Endodermal cell (in vitro differentiated cells): ENCODE measurements at regions not wholly inside any gene's neighbourhood (a gene's known extent, or its start where the extent isn't known, plus 50 kb on each side); places are given as distances from the start of the nearest gene placed in this dataset.

Source experiments
- DNase-seq: peaks from one replicate; pipeline ENCODE4 v3.0.0-alpha.2; 2017
- H3K27ac ChIP-seq: 2 replicates; pipeline ENCODE4 v1.5.1; 2013; ENCODE audit warnings: mild to moderate bottlenecking, low read depth, low read length, moderate library complexity
- H3K27me3 ChIP-seq: 2 replicates; pipeline ENCODE4 v1.6.1; 2013; ENCODE audit warnings: mild to moderate bottlenecking, low read length, moderate library complexity; ENCODE audit not compliant: insufficient read depth, control insufficient read depth, poor library complexity, severe bottlenecking
- H3K36me3 ChIP-seq: 2 replicates; pipeline ENCODE4 v1.7.0; 2013; ENCODE audit warnings: mild to moderate bottlenecking, low read length, moderate library complexity; ENCODE audit not compliant: control insufficient read depth, insufficient read depth
- H3K4me1 ChIP-seq: one replicate; pipeline ENCODE4 v1.7.0; 2013; ENCODE audit warnings: low read length; ENCODE audit not compliant: control insufficient read depth, insufficient read depth
- H3K4me3 ChIP-seq: 2 replicates; pipeline ENCODE4 v1.5.1; 2013; ENCODE audit warnings: mild to moderate bottlenecking, low read length, moderate library complexity
- H3K9ac ChIP-seq: 2 replicates; pipeline ENCODE4 v1.6.1; 2013; ENCODE audit warnings: mild to moderate bottlenecking, low read length, moderate library complexity; ENCODE audit not compliant: poor library complexity, severe bottlenecking; ENCODE audit errors: extremely low read depth
- H3K9me3 ChIP-seq: 2 replicates; pipeline ENCODE4 v1.6.1; 2013; ENCODE audit warnings: mild to moderate bottlenecking, low read length, moderate library complexity; ENCODE audit not compliant: control insufficient read depth
- H3K27ac Mint-ChIP-seq: 2 replicates; pipeline ENCODE4 v1.8.0; 2020; ENCODE audit warnings: mixed read lengths
- H3K27me3 Mint-ChIP-seq: 2 replicates; pipeline ENCODE4 v1.8.0; 2021; ENCODE audit warnings: mild to moderate bottlenecking, mixed read lengths; ENCODE audit not compliant: insufficient read depth
- H3K36me3 Mint-ChIP-seq: 2 replicates; pipeline ENCODE4 v1.8.0; 2020; ENCODE audit warnings: low read depth, mixed read lengths
- H3K4me1 Mint-ChIP-seq: 2 replicates; pipeline ENCODE4 v1.8.0; 2020; ENCODE audit warnings: mixed read lengths
- H3K4me3 Mint-ChIP-seq: 2 replicates; pipeline ENCODE4 v1.8.0; 2020; ENCODE audit warnings: mild to moderate bottlenecking, moderate library complexity, mixed read lengths
- H3K9me3 Mint-ChIP-seq: 2 replicates; pipeline ENCODE4 v1.8.0; 2020; ENCODE audit warnings: mild to moderate bottlenecking, mixed read lengths
- WGBS, 2 experiments: methylation state at CpG; one replicate each; pipeline versions ENCODE4 v1.1.5 to v1.1.7; 2013; ENCODE audit warnings: missing lambda C conversion rate in 2 of 2, mixed read lengths in 1 of 2; ENCODE audit not compliant: insufficient coverage in 1 of 2, insufficient read length in 1 of 2; 5-methylcytosine and 5-hydroxymethylcytosine counted together
- TF ChIP-seq, protein P1 (sequence below): fragments of 200-600 bp; sonication (generic); conservative IDR thresholded peaks from 2 replicates; pipeline ENCODE4 v1.5.0; 2021; ENCODE audit warnings: antibody characterized with exemption, mild to moderate bottlenecking

DNA sequence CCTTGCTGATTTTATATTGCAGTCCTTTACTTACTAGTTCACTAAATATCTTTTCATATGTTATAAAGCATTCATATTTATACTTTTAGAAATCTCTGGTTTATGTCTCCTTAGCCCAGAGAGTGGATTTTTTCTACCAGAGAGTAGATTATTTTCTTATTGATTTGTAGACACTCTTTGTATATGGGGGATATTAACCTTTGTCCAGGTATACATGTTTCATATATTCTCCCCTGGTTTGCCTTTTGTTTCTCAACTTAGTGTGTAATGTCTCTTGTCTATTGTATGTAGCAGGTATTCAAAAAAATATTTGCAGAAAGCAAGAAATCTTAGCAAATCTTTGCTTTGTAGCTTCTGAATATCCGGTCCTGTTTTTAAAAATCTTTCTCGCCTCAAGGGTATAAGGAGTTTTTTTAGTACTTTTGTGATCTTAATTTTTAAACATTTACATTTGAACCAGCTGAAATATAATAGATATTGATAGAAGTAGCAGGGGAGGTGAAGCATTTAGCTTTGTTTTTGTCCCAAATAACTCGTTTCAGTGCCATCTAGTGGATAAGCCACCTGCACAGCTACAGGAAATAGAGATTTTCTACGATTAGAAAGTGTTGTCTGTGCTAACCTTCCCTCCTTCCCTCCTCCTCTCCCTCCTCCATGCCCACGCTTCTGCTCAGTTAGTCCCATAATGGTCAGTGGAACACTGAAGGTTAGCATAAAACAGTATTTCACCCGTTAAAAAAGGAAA is 97.0 kb downstream of the PHETA1 start:
- Histone ChIP-seq H3K27me3 (no peaks in the 10 kb centered on the region), H3K36me3 (no peaks in the 10 kb centered on the region), H3K27ac (no peak overlapping the region), H3K9me3 (no peaks in the 10 kb centered on the region), H3K9ac (no peak overlapping the region), H3K4me1 (no peaks in the 10 kb centered on the region), H3K4me3 (no peak overlapping the region)
- Mint-ChIP-seq H3K4me1 (peaks cover 3% of the 10 kb centered on the region), H3K27me3 (no peaks in the 10 kb centered on the region), H3K4me3 (no peak overlapping the region), H3K36me3 (peaks cover 2% of the 10 kb centered on the region), H3K9me3 (no peaks in the 10 kb centered on the region), H3K27ac (no peak overlapping the region)
- 77 to 84% methylated on average over 3 to 6 of the region's 6 CpGs for WGBS, 2 experiments
- TF ChIP-seq, protein P1, sequence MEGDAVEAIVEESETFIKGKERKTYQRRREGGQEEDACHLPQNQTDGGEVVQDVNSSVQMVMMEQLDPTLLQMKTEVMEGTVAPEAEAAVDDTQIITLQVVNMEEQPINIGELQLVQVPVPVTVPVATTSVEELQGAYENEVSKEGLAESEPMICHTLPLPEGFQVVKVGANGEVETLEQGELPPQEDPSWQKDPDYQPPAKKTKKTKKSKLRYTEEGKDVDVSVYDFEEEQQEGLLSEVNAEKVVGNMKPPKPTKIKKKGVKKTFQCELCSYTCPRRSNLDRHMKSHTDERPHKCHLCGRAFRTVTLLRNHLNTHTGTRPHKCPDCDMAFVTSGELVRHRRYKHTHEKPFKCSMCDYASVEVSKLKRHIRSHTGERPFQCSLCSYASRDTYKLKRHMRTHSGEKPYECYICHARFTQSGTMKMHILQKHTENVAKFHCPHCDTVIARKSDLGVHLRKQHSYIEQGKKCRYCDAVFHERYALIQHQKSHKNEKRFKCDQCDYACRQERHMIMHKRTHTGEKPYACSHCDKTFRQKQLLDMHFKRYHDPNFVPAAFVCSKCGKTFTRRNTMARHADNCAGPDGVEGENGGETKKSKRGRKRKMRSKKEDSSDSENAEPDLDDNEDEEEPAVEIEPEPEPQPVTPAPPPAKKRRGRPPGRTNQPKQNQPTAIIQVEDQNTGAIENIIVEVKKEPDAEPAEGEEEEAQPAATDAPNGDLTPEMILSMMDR = peak; percentile 60
- DNase-seq = no peak

DNA sequence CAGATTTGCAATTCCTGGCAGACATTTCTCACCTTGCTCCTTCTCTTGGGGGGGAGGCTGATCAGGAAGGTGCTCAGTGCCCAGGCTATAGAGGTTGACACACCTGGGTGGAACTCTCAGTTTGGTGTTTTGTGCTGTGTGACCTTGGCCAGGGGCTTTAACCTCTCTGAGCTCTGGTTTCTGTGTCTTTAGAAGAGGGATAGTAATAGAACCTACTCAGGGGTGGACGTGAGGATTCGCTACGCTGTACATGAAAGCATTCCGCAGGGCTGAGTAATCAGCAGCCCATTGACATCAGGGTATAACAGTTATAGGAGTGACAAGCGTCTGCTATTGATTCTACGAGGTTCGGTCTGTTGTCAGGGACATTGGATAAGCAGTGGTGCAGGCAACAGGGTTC is 98.1 kb downstream of the PHETA1 start:
- H3K27ac ChIP-seq = no peak overlapping the region
- no peaks in the 10 kb centered on the region for H3K36me3 ChIP-seq
- no peaks in the 10 kb centered on the region for H3K4me1 ChIP-seq
- Mint-ChIP-seq H3K36me3 (peaks cover 2% of the 10 kb centered on the region), H3K27ac (no peak overlapping the region), H3K4me1 (peaks cover 3% of the 10 kb centered on the region), H3K4me3 (no peak overlapping the region), H3K27me3 (no peaks in the 10 kb centered on the region), H3K9me3 (no peaks in the 10 kb centered on the region)
- WGBS, 2 experiments = 62 to 72% methylated on average over 7 of the region's 7 CpGs
- no peaks in the 10 kb centered on the region for H3K9me3 ChIP-seq
- peak; percentile 80 for DNase-seq
- no peak overlapping the region for H3K9ac ChIP-seq
- H3K4me3 ChIP-seq = no peak overlapping the region
- TF ChIP-seq, protein P1 = no peak
- H3K27me3 ChIP-seq = no peaks in the 10 kb centered on the region

DNA sequence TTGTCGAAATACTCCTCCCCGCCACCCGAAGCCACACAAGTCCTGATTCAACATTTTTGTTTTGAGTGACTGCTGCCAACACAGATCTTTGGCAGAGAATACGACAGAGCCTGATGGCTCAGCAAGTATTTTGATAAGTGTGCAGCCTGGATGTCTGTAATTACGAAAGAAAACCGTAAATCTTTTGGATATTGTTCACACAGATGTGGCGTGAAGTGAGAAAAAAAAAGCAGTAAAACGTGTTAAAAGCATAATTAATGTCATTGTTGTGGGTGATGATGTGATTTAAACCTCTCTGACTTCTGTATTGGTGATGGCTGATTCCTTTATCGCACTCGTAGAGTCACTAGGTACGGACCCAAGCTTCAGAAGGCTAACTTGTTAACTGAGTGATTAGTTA is 98.7 kb downstream of the PHETA1 start:
- no peak for DNase-seq
- no peak overlapping the region for H3K4me3 Mint-ChIP-seq
- Histone ChIP-seq H3K9me3 (no peaks in the 10 kb centered on the region), H3K4me3 (no peak overlapping the region), H3K9ac (no peak overlapping the region), H3K4me1 (no peaks in the 10 kb centered on the region), H3K27ac (no peak overlapping the region), H3K36me3 (no peaks in the 10 kb centered on the region), H3K27me3 (no peaks in the 10 kb centered on the region)
- H3K27ac Mint-ChIP-seq = no peak overlapping the region
- no peaks in the 10 kb centered on the region for H3K27me3 Mint-ChIP-seq
- TF ChIP-seq, protein P1 = no peak
- 88 to 91% methylated on average over 9 to 11 of the region's 11 CpGs for WGBS, 2 experiments
- H3K36me3 Mint-ChIP-seq = peaks cover 2% of the 10 kb centered on the region
- no peaks in the 10 kb centered on the region for H3K9me3 Mint-ChIP-seq
- H3K4me1 Mint-ChIP-seq = peaks cover 3% of the 10 kb centered on the region
